Ovary (tissue), 3 donors: ENCODE measurements at regions not wholly inside any gene's neighbourhood (a gene's known extent, or its start where the extent isn't known, plus 50 kb on each side); places are given as distances from the start of the nearest gene placed in this dataset.

Source experiments
- EP300 ChIP-seq: sonication (generic); formaldehyde crosslinking; IDR thresholded peaks from one replicate; pipeline ENCODE4 v1.6.1; 2017; ENCODE audit warnings: antibody characterized with exemption
- POLR2A ChIP-seq: fragments of 450-650 bp; IDR thresholded peaks from one replicate; pipeline ENCODE4 v1.6.1; 2017; ENCODE audit warnings: antibody characterized with exemption, mild to moderate bottlenecking, moderate library complexity
- TF ChIP-seq, protein P1 (sequence below), 3 donors: fragments of 450-650 bp in 2 of 3; fragments of 200-600 bp in 1 of 3; IDR thresholded peaks; one replicate each; pipeline versions ENCODE4 v1.5.1 to v1.8.0; 2016 to 2022; ENCODE audit warnings: antibody characterized with exemption in 3 of 3, mild to moderate bottlenecking in 1 of 3
- donor health status: DM: no; HTN: no; CAD: no.

DNA sequence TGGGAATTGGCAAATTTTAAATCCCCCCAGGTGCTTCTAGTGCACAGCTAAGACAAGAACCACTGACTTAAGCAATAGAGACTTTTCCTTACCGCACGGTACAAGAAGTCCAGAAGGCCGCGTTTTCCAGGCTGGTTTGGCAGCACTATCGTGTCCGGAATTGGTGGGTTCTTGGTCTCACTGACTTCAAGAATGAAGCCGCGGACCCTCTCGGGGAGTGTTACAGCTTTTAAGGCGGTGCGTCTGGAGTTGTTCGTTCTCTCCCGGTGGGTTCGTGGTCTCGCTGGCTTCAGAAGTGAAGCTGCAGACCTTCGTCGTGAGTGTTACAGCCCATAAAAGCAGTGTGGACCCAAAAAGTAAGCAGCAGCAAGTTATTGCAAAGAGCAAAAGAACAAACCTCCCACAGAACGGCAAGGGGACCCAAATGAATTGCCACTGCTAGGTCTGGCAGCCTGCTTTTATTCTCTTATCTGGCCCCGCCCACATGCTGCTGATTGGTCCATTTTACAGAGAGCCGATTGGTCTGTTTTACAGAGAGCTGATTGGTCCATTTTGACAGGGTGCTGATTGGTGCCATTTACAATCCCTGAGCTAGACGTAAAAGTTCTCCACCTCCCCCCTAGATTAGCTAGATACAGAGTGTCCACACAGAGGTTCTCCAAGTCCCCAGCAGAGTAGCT is 264.5 kb downstream of the PREX1 start:
- no peak for TF ChIP-seq POLR2A
- TF ChIP-seq, protein P1, sequence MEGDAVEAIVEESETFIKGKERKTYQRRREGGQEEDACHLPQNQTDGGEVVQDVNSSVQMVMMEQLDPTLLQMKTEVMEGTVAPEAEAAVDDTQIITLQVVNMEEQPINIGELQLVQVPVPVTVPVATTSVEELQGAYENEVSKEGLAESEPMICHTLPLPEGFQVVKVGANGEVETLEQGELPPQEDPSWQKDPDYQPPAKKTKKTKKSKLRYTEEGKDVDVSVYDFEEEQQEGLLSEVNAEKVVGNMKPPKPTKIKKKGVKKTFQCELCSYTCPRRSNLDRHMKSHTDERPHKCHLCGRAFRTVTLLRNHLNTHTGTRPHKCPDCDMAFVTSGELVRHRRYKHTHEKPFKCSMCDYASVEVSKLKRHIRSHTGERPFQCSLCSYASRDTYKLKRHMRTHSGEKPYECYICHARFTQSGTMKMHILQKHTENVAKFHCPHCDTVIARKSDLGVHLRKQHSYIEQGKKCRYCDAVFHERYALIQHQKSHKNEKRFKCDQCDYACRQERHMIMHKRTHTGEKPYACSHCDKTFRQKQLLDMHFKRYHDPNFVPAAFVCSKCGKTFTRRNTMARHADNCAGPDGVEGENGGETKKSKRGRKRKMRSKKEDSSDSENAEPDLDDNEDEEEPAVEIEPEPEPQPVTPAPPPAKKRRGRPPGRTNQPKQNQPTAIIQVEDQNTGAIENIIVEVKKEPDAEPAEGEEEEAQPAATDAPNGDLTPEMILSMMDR (IDR thresholded peaks at IDR 0.05), result no peak
- no peak for TF ChIP-seq EP300
